Embryonic facial prominence (tissue), 1 donor: ENCODE measurements at regions not wholly inside any gene's neighbourhood (a gene's known extent, or its start where the extent isn't known, plus 50 kb on each side); places are given as distances from the start of the nearest gene placed in this dataset.
"Not testable (repeated sequence)": the region's sequence is repeated elsewhere in the genome, so short reads cannot be mapped to it uniquely, and the experiment has no call there.

Source experiments
- DNase-seq: peaks from one replicate; pipeline ENCODE4 v3.0.0-alpha.2; 2016; ENCODE audit errors: extremely low spot score

DNA sequence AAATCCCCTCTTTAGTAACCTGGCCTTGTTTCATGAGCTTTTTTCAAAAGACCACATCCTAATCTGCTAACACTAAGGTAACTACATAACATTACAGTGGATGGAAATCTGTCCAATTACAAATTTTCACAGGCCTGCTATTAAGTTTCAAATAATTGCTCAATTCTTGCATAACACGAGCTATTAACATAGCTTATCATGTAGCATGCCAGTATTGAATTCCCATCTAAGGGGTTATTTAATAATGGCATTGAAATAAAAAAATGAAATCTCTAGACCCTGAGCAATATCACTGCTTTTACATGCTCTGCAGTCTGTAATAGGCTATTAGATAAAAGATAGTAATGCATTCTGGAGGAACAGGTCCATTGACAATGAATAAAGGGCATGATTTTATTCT lies 748.3 kb upstream of the NECTIN3 start:
- DNase-seq = no peak

DNA sequence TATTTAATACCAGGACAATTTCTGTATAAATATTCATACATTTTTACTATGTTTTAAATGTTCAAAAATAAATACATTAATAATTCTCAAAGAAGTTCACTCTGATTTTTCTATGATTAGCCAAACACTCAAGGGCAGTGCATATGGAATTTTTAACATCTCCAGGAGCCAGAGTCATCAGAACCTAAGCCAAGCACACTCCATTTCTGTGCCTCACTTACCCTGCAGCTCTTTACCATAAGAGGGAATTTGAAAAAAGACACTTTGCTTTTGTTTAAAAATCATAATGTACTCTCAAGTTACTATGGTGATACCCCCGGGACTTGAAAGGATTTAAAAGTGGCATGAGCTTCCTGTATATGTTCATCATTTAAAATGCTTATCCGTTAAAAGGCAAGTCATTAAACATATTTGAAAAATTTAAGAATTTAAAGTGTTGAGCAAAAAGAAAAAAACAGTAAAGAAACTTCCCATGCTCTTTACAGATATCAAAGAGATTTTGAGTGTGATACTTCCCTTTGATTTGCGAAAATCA lies 747.4 kb upstream of the NECTIN3 start:
- no peak for DNase-seq

DNA sequence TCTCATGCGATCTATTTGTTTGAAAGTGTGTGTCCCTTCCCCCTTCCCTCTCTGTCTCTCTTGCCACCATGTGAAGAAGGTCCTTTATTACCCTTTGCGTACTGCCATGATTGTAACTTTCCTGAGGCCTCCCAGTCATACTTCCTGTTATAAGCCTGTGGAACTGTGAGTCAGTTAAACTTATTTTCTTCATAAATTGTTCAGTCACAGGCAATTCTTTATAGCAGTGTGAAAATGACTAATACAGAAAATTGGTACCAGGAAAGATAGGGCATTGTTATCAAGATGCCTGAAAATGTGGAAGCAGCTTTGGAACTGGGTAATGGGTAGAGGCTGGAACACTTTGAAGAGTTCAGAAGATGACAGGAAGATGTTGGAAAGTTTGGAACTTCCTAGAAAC lies 743.7 kb upstream of the NECTIN3 start:
- no peak for DNase-seq

DNA sequence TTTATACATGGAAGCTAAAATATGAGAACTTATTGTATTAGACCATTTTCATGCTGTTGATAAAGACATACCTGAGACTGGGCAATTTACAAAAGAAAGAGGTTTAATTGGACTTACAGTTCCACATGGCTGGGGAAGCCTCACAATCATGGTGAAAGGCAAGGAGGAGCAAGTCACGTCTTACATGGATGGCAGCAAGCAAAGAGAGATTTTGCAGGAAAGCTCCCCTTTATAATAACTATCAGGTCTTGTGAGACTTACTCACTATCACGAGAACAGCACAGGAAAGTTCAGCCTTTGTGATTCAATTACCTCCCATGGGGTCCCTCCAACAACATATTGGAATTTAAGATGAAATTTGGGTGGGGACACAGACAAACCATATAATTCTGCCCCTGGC lies 740.1 kb upstream of the NECTIN3 start:
- not testable (repeated sequence) for DNase-seq

DNA sequence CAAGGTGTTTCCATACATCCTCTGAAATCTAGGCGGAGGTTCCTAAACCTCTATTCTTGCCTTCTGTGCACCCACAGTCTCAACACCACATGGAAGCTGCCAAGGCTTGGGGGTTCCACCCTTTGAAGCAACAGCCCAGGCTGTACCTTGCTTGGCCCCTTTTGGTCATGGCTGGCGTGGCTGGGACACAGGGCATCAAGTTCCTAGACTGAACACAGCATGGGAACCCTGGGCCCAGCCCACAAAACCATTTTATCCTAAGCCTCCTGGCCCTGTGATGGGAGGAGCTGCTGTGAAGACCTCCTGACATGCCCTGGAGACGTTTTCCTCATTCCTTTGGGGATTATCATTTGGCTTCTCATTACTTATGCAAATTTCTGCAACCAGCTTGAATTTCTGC lies 739.0 kb upstream of the NECTIN3 start:
- no peak for DNase-seq

DNA sequence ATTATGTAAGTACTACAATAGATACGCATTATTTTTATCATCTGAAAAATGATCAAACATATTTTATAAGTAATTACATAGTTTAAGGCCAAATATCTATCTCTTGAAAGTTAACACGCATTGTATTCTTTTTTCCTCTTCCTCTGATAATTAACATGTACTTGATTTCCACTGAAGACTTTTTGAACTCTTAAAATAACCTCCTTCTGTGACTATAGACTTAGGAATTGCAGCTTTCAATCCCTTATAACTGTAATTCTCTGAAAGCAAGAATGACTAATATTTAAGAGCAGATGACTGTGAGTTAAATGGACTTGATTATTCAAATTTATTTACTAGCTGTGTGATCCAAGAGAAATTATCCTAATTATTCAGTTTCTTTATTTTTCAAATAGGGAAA lies 730.6 kb upstream of the NECTIN3 start:
- no peak for DNase-seq

DNA sequence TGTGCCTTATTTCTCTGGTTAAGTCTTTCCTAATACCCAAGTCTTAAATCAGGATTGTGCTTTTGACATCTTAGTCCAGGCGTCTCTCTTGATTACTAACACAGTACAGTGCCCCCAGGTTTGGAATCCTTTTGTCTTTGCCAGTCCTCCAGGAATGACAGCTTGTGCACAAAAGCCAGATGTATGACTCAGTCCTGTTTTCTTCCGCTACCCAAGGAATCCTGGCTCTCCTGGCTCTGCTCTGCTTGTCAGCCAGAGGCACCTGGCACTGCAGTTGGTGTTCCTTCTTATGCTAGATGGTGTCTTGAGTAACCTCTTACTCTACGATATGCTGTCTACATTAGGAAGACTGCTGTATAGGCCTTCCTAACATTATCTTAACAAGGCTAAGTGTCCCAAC lies 728.2 kb upstream of the NECTIN3 start:
- no peak for DNase-seq

DNA sequence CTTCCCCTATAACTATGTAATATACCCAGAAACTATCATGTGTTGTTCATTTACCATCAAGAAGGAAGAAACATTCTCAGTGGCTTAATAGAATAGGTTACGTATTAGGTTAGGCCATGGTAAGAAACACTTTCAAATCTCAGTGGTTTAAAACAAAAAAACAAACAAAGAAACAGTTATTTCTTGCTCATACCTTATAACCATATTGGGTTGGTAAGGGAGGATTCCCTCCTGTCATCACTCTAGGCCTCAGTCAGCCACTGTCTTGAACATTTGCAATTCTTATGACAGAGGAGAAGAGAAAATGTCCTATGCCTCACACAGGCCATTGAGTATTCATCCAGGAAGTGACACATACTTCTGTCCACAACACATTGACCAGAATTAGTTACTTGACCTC lies 727.7 kb upstream of the NECTIN3 start:
- no peak for DNase-seq

DNA sequence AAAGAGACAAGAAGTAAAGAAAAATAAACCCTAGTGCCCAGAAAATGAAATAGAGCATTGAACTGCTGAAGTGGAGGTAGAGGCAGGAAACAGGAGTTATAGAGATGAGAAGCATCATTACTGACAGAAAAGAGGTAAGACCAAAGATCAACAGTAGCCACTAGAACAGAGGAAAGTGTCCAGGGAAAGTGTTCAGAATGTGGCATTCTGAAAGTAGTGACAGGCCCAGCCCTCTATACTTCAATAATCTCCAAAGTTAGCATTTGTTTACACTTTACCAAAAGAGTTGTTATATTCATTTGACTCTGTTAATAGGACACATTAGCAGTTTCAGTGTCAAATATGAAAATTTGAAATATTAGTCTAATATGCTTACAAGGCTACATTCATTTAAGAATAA lies 727.1 kb upstream of the NECTIN3 start:
- DNase-seq = no peak

DNA sequence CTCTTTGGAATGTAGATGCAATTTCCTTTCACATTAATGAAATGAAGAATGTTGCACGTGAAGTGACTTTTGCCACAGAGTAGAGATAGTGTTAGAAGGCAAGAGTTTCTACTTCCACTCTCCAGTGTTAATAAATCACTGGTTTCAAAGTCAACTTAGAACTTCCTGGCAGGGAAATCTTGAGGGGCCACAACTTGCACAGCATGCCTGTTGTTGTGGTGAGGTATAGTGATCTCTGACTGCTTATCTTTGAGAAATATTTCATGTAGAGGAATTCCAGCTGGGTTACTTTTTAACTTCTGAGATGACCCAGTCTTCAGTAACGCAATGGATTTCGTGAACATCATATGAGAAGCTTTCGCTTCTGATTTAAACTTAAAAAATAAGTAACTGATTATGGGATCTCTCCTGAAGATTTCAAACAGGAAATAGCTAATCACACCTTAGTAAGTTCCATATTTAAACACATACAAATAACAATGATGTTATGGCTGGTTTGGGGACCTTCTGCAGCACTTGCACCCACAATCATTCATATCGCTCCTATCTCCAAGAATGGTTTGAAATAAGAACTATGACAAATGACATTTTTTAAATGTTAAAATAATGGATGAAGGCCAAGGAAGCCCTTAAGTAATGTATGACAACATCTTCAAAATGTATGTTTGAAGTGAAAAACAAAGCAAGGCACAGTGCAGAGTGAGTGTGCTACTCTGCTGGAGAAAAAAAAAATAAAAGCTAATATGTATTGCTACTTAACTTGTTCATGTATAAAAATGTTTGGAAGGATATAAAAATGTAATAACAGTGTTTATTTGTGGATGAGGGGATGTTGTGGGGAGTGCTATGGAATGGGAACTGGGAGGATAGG lies 726.5 kb upstream of the NECTIN3 start:
- DNase-seq = no peak

DNA sequence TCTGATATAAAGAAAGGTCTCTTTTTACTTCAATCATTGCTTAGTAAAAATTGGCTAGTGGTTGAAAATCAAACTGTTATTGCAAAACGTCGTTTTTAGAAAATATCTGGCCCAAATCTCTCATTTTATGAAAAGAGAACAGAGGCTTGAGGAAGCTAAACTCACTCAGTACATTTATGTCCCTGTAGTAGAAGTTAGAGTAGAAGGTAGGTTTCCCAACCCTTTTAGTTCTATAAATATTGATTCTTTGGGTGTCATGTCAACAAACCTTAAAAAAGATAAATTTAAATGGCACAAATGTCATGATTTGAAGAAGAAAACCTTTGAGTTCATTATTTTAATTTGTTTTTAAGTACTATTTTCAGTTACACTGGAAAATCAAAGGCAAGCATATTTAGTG lies 722.3 kb upstream of the NECTIN3 start:
- DNase-seq = no peak

DNA sequence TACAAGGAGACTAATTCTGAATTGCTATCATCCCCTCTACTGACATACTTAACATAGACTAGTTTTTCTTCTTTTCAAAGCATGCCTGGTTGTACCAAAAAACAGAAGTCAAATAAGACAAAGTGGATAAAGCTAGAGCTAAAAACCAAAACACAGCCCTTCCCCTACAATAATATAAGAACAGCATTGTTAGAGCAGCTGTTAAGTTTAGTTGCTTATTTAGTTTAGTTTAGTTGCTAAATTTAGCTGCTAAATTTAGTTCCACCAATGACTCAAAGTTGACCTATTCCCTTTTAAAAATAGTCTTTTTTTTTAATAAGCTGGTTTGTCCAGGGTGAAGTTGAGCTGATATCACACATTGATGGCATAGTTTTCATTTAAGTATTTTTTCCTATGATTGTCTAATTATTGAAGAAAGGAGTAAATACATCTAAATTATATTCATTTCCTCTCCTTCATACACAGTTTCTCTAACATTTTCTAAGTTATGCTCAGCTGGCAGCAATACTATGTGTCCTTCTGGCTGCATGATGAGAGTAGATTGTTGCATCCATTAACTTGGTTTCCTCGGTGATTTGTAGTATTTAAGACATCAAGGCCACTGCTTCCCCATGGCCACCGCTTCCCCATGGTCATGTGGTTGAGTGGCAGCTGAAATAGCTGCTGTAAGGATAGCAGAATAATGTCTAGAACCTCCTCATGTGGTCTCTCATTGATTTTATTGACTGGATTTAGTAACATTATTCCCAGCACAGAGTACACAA lies 718.6 kb upstream of the NECTIN3 start:
- no peak for DNase-seq

DNA sequence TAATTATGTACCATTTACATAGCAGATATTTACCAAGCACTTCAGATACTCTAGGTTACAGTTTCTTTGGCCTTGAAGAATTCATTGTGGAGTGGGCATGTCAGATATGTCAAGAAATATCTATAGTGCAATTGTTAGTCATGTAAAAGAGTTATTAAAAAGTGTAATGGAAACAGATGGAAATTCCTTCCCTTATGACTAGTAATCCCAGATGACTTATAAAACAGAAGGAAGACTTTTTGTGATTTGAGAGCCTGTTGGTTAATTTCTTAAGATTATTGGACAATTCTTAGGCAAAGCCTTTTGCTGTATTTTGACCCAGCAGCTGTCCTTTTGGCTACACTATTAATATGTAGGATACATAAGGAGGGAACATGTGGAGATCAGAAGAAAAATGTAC lies 708.9 kb upstream of the NECTIN3 start:
- DNase-seq = no peak

DNA sequence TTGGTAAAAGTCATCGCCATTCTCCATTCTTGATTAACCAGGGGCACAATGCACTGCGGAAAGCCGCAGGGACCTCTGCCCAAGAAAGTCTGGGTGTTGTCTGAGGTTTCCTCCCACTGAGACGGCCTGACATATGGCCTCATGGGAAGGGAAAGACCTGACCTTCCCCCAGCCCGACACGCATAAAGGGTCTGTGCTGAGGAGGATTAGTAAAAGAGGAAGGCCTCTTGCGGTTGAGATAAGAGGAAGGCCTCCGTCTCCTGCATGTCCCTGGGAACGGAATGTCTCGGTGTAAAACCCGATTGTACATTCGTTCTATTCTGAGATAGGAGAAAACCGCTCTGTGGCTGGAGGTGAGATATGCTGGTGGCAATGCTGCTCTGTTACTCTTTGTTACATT lies 704.3 kb upstream of the NECTIN3 start:
- DNase-seq = not testable (repeated sequence)

DNA sequence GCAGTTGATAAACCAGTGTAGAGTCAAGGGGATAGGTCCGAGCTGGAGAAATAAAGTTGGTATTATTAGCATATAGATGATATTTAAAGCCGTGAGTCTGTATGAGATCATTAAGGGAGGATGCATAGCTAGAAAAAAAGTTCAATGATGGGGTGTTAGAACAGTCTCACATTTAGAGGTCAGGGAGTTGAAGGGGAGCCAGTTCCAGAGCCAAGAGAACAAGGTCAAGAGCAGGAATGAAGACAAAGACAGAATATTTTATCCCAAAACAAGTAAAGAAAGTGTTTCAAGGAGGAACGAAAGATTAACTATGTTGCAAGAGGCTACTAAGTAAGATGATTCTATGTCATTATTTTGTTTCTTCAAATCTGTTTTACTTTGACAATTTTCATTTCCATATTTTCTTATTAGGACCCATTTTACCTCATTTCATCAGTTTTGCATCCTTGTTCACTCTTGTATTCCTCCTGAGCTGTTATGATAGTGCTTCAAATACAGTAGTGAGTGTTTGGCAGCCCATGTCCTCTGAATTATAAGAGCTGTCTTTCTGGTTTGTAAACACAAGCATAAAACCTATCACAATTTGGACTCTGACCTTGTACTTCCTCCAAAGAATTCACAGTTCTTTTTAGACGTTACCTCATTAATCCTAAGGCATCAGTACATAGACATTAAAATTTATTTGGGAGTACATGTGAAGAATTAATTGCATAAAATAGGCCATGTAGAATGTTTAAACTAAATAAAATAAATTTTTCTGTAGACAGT lies 695.7 kb upstream of the NECTIN3 start:
- no peak for DNase-seq

DNA sequence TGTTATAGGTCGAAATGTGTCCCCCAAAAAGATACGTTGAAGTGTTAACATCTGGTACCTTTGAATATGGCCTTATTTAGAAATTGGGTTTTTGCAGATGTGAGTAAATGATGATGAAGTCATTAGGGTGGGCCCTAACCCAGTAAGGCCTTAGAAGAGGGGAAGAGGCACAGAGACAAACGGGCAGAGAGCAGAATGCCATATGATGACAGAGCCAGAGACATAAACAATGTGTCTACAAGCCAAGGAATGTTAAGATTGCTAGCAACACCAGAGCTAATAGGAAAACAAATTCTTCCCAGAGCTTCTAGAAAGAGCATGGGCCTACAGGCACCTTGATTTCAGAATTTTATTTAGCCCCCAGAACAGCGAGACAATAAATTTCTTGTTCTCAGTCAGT lies 693.1 kb upstream of the NECTIN3 start:
- DNase-seq = no peak

DNA sequence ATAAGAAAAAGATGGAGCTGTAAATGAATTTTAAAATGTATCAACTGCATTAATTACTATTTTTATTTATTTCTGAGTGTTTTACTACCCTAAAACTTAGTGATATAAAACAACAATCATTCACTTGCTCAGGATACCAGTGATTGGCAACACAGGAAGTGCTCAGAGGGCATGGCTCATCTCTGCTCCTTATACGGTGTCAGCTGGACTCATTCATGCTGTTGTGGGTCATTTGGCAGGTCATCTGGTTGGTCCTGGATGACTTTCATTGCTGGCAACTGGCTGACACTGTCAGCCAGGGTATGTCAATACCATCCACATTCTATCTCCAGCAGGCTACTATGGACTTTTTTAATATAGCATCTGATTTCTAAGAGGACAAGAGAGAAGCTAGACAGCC lies 689.6 kb upstream of the NECTIN3 start:
- no peak for DNase-seq

DNA sequence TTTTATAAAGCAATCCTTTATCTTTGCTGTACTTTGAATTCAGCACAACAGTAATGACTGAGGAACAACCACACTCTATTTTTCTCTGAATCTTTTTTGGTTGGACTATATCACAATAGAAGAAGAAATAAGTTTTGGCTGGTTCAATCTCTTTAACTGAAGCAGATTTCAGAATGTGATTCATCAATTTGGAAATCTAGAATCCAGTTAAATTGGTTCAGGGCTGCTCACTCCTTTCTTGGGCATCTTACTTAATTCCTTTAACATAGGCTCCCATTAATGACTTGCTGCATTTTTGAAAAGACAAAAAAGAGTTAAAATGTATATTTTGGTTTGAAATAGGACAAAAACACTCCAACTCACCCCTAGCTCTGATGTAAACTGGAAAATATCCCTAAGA lies 688.3 kb upstream of the NECTIN3 start:
- DNase-seq = no peak

DNA sequence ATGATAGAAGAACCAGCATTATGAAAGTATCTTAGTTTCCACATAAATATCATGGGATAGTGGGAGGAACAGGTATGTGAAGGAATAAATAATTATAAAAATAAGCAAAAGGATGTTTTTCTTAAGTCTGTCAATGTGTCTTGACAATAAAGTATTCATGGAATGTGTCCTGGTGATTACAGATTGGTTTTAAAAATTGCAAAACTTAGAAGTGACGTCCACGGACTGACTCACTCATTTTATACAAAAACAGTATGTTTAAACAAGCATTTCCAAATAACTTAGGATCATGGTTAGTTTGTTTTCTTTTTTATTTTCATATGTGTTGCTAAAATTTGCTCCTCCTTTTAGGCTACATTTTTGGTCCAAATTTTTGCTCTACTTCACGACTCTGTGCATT lies 687.0 kb upstream of the NECTIN3 start:
- no peak for DNase-seq

DNA sequence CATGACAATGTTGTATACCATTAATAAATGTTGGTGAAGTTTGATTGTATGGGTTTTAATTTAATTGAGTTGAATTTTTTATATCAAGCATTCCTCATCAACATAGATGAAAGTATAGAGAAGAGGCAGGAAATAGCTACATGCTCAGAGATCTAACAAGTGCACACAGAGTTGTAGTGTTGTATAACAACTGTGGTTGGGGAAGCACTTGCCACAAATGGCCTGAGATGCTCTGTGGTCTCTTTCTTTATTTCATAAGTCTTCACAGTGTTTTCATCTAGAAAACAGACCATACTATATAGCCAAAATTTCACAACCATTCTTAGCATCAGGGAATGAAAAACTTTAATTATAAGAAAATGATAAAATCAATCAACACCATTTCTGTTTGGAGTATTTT lies 682.6 kb upstream of the NECTIN3 start:
- DNase-seq = no peak

DNA sequence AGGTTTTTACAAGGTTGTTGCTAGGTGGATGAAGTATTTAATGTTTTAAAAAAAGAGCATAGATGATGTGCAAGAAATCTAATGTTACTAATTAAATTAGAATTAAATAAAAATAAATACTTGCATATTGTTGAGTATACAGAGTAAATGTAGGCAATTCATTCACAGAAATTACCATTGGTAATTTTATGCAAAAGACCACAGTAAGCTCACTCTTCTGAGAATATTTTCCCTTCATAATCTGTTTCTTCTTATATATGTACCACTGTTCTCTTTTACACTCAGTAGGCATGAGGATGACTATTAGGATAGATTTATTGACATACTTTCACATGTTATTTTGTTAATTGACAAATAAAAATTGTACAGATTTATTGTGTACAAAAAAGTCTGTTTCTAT lies 681.2 kb upstream of the NECTIN3 start:
- no peak for DNase-seq

DNA sequence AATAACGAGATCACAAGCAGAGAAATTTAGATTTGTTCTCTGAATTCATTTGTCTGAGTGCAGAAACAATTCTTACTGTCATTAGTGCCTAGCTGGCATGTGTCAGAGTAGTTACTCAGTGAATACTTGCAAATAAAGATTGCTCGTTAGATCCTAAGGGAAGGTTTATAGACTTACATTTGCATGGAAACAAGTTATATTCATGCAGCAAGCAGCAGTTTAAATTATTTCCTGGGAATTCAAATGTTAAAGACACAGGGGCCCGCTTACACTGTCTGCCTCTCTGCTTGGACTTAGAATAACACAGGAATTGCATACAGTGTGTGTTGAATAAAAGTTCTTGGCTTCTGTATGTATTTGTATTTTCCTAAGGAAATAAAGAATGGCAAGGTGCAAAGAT lies 680.6 kb upstream of the NECTIN3 start:
- DNase-seq = no peak
